Neural cell (in vitro differentiated cells): ENCODE measurements at regions not wholly inside any gene's neighbourhood (a gene's known extent, or its start where the extent isn't known, plus 50 kb on each side); places are given as distances from the start of the nearest gene placed in this dataset.

Source experiments
- H2AFZ ChIP-seq: fragments of 200-600, 300-800 bp; sonication (generic), shearing (Covaris generic); 2 replicates; pipeline ENCODE4 v1.6.0; 2014; ENCODE audit warnings: low read depth, mild to moderate bottlenecking, antibody characterized with exemption, low read length, moderate library complexity
- H3F3A ChIP-seq: fragments of 200-600 bp; shearing (Covaris generic); 2 replicates; pipeline ENCODE4 v1.6.1; 2016; ENCODE audit warnings: mild to moderate bottlenecking, moderate library complexity, mixed read lengths, antibody characterized with exemption, low read length; ENCODE audit not compliant: insufficient read depth, poor library complexity, severe bottlenecking
- H3K27ac ChIP-seq: fragments of 200-600, 300-800 bp; sonication (generic), shearing (Covaris generic); 2 replicates; pipeline ENCODE4 v1.5.1; 2014; ENCODE audit warnings: mild to moderate bottlenecking, low read length, moderate library complexity
- H3K27me3 ChIP-seq: fragments of 300-800, 200-600 bp; sonication (generic), shearing (Covaris generic); 2 replicates; pipeline ENCODE4 v1.6.0; 2014; ENCODE audit warnings: mild to moderate bottlenecking, low read depth, low read length, moderate library complexity; ENCODE audit not compliant: insufficient read depth
- H3K36me3 ChIP-seq: fragments of 300-800, 200-600 bp; sonication (generic), shearing (Covaris generic); 2 replicates; pipeline ENCODE4 v1.5.1; 2014; ENCODE audit warnings: mild to moderate bottlenecking, antibody characterized with exemption, low read length, moderate library complexity; ENCODE audit not compliant: insufficient read depth
- H3K4me2 ChIP-seq: fragments of 300-800, 200-600 bp; sonication (generic), shearing (Covaris generic); 2 replicates; pipeline ENCODE4 v1.6.0; 2014; ENCODE audit warnings: mild to moderate bottlenecking, low read length
- H3K4me3 ChIP-seq: fragments of 300-800, 200-600 bp; sonication (generic), shearing (Covaris generic); 2 replicates; pipeline ENCODE4 v1.5.1; 2014; ENCODE audit warnings: mild to moderate bottlenecking, low read length, moderate library complexity
- H3K79me2 ChIP-seq: fragments of 200-600 bp; shearing (Covaris generic); replicated peaks from 2 replicates; pipeline ENCODE4 v1.6.0; 2014; ENCODE audit warnings: mild to moderate bottlenecking, low read length, moderate library complexity; ENCODE audit not compliant: insufficient read depth
- H3K9ac ChIP-seq: fragments of 300-800, 200-600 bp; sonication (generic), shearing (Covaris generic); 2 replicates; pipeline ENCODE4 v1.6.1; 2016; ENCODE audit warnings: mild to moderate bottlenecking, low read length, mixed read lengths
- H3K9me2 ChIP-seq: fragments of 200-600 bp; shearing (Covaris generic); 2 replicates; pipeline ENCODE4 v1.6.1; 2016; ENCODE audit warnings: mild to moderate bottlenecking, low read length, mixed read lengths; ENCODE audit not compliant: insufficient read depth
- H3K9me3 ChIP-seq: fragments of 200-600, 300-800 bp; sonication (generic), shearing (Covaris generic); 2 replicates; pipeline ENCODE4 v1.6.1; 2016; ENCODE audit warnings: mild to moderate bottlenecking, mixed run types, low read length, moderate library complexity, mixed read lengths
- H4K20me1 ChIP-seq: fragments of 200-600 bp; shearing (Covaris generic); 2 replicates; pipeline ENCODE4 v1.6.1; 2016; ENCODE audit warnings: mild to moderate bottlenecking, mixed run types; ENCODE audit not compliant: insufficient read depth
- EP300 ChIP-seq: fragments of 450-650 bp; conservative IDR thresholded peaks from 2 replicates; pipeline ENCODE4 v1.6.1; 2014; ENCODE audit warnings: antibody characterized with exemption, mild to moderate bottlenecking, moderate library complexity; ENCODE audit not compliant: poor library complexity, severe bottlenecking
- EZH2 ChIP-seq: fragments of 200-600, 300-800 bp; shearing (Covaris generic), sonication (generic); IDR thresholded peaks from 2 replicates; pipeline ENCODE4 v1.6.1; 2014; ENCODE audit warnings: antibody characterized with exemption, low read length, borderline replicate concordance, mild to moderate bottlenecking; ENCODE audit not compliant: insufficient read depth, poor library complexity, severe bottlenecking
- MXI1 ChIP-seq: fragments of 450-650 bp; conservative IDR thresholded peaks from 2 replicates; pipeline ENCODE4 v1.6.1; 2014; ENCODE audit warnings: antibody characterized with exemption, mild to moderate bottlenecking; ENCODE audit not compliant: poor library complexity, severe bottlenecking
- POLR2AphosphoS5 ChIP-seq: IDR thresholded peaks from 2 replicates; pipeline ENCODE4 v1.6.1; 2012
- TAF1 ChIP-seq: IDR thresholded peaks from 2 replicates; pipeline ENCODE4 v1.6.1; 2012; ENCODE audit warnings: low read depth
- TF ChIP-seq, protein P1 (sequence below): fragments of 450-650 bp; IDR thresholded peaks from 2 replicates; pipeline ENCODE4 v1.5.1; 2014; ENCODE audit warnings: antibody characterized with exemption, mild to moderate bottlenecking, moderate library complexity; ENCODE audit not compliant: poor library complexity, severe bottlenecking
- TF ChIP-seq, protein P2 (sequence below): IDR thresholded peaks from 2 replicates; pipeline ENCODE4 v1.6.1; 2012; ENCODE audit warnings: borderline replicate concordance

DNA sequence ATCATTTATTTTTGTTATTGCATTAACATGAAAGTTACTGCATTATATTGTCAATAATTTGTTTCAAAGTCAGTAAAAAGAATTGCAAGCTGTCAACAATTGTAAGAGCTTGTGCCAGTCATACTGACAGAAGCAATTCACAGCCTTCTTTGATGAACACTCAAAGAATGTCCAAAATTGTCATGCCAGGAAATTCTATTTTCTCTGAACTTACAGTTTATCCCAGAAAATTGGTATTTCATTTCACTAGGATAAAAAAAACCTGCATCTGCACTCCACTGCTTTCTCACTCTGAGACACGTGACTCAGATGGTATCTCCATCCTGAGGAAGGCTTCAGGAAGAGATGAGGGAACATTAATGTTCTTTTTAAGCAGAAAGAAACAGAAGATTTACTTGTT lies 332.6 kb upstream of the CCDC54 start:
- no peak overlapping the region for H3K4me2 ChIP-seq
- no peak for TF ChIP-seq EZH2
- no peak for TF ChIP-seq TAF1
- TF ChIP-seq POLR2AphosphoS5 = peak; percentile 77
- TF ChIP-seq, protein P1, sequence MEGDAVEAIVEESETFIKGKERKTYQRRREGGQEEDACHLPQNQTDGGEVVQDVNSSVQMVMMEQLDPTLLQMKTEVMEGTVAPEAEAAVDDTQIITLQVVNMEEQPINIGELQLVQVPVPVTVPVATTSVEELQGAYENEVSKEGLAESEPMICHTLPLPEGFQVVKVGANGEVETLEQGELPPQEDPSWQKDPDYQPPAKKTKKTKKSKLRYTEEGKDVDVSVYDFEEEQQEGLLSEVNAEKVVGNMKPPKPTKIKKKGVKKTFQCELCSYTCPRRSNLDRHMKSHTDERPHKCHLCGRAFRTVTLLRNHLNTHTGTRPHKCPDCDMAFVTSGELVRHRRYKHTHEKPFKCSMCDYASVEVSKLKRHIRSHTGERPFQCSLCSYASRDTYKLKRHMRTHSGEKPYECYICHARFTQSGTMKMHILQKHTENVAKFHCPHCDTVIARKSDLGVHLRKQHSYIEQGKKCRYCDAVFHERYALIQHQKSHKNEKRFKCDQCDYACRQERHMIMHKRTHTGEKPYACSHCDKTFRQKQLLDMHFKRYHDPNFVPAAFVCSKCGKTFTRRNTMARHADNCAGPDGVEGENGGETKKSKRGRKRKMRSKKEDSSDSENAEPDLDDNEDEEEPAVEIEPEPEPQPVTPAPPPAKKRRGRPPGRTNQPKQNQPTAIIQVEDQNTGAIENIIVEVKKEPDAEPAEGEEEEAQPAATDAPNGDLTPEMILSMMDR = no peak
- peak; percentile 100 for TF ChIP-seq EP300
- TF ChIP-seq MXI1 = no peak
- TF ChIP-seq, protein P2, sequence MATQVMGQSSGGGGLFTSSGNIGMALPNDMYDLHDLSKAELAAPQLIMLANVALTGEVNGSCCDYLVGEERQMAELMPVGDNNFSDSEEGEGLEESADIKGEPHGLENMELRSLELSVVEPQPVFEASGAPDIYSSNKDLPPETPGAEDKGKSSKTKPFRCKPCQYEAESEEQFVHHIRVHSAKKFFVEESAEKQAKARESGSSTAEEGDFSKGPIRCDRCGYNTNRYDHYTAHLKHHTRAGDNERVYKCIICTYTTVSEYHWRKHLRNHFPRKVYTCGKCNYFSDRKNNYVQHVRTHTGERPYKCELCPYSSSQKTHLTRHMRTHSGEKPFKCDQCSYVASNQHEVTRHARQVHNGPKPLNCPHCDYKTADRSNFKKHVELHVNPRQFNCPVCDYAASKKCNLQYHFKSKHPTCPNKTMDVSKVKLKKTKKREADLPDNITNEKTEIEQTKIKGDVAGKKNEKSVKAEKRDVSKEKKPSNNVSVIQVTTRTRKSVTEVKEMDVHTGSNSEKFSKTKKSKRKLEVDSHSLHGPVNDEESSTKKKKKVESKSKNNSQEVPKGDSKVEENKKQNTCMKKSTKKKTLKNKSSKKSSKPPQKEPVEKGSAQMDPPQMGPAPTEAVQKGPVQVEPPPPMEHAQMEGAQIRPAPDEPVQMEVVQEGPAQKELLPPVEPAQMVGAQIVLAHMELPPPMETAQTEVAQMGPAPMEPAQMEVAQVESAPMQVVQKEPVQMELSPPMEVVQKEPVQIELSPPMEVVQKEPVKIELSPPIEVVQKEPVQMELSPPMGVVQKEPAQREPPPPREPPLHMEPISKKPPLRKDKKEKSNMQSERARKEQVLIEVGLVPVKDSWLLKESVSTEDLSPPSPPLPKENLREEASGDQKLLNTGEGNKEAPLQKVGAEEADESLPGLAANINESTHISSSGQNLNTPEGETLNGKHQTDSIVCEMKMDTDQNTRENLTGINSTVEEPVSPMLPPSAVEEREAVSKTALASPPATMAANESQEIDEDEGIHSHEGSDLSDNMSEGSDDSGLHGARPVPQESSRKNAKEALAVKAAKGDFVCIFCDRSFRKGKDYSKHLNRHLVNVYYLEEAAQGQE = peak; percentile 93
- H3K9me2 ChIP-seq = no peaks in the 10 kb centered on the region
- peak overlapping the region; percentile 29 for H3K27ac ChIP-seq
- H3K79me2 ChIP-seq = no peaks in the 10 kb centered on the region
- H2AFZ ChIP-seq = no peak overlapping the region
- H3K36me3 ChIP-seq = no peaks in the 10 kb centered on the region
- H3K4me3 ChIP-seq = peak overlapping the region; percentile 4
- no peaks in the 10 kb centered on the region for H3K9me3 ChIP-seq
- H3F3A ChIP-seq = no peaks in the 10 kb centered on the region
- H3K27me3 ChIP-seq = no peaks in the 10 kb centered on the region
- no peaks in the 10 kb centered on the region for H4K20me1 ChIP-seq
- H3K9ac ChIP-seq = no peak overlapping the region

DNA sequence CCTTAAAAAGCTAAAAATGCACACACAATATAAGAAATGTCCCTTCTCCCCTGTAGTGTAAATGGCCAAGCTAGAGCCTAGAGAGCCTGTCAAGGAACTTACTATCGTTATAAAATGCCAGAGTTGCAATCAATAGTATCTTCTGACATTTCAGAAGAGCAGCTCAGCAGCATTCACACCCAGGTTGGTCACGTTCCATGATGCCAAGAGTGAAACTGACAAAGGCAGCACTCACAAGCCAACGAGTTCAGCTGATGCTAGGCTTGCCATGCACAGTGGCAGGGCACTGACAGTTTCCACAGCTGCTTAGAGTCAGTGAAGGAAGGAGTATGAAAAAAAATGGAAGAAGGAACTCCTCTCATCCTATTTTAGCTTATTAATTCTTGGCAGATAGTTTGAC lies 331.4 kb upstream of the CCDC54 start:
- no peak overlapping the region for H3K4me3 ChIP-seq
- H4K20me1 ChIP-seq = no peaks in the 10 kb centered on the region
- no peaks in the 10 kb centered on the region for H3K9me3 ChIP-seq
- no peaks in the 10 kb centered on the region for H3K36me3 ChIP-seq
- no peak overlapping the region for H3K9ac ChIP-seq
- no peaks in the 10 kb centered on the region for H3K9me2 ChIP-seq
- H2AFZ ChIP-seq = no peak overlapping the region
- TF ChIP-seq, protein P1 = no peak
- no peak for TF ChIP-seq EP300
- no peaks in the 10 kb centered on the region for H3F3A ChIP-seq
- H3K27me3 ChIP-seq = no peaks in the 10 kb centered on the region
- no peak overlapping the region for H3K27ac ChIP-seq
- no peaks in the 10 kb centered on the region for H3K79me2 ChIP-seq
- no peak overlapping the region for H3K4me2 ChIP-seq
